Mesodermal cell (in vitro differentiated cells): ENCODE measurements at regions not wholly inside any gene's neighbourhood (a gene's known extent, or its start where the extent isn't known, plus 50 kb on each side); places are given as distances from the start of the nearest gene placed in this dataset.

Source experiments
- H3K27ac ChIP-seq: 2 replicates; pipeline ENCODE4 v1.7.0; 2013; ENCODE audit warnings: mild to moderate bottlenecking, low read depth, low read length, moderate library complexity; ENCODE audit not compliant: severe bottlenecking
- H3K36me3 ChIP-seq: 2 replicates; pipeline ENCODE4 v1.7.1; 2013; ENCODE audit warnings: mild to moderate bottlenecking, low read length, moderate library complexity; ENCODE audit not compliant: control insufficient read depth, insufficient read depth
- H3K4me1 ChIP-seq: one replicate; pipeline ENCODE4 v1.7.1; 2013; ENCODE audit warnings: mild to moderate bottlenecking, low read length; ENCODE audit not compliant: insufficient read depth, control insufficient read depth, poor library complexity, severe bottlenecking
- H3K4me3 ChIP-seq: 2 replicates; pipeline ENCODE4 v1.7.0; 2013; ENCODE audit warnings: low read length, control low read depth, mild to moderate bottlenecking; ENCODE audit not compliant: insufficient read depth, poor library complexity, severe bottlenecking; ENCODE audit errors: extremely low read depth
- H3K9me3 ChIP-seq: 2 replicates; pipeline ENCODE4 v1.7.1; 2013; ENCODE audit warnings: mild to moderate bottlenecking, low read length, moderate library complexity; ENCODE audit not compliant: control insufficient read depth
- WGBS, 2 experiments: methylation state at CpG; one replicate each; pipeline ENCODE4 v1.1.5; 2013; ENCODE audit warnings: missing lambda C conversion rate in 2 of 2; ENCODE audit not compliant: insufficient coverage in 2 of 2; 5-methylcytosine and 5-hydroxymethylcytosine counted together

- 83 to 84% methylated on average over 1 of the region's 2 CpGs for WGBS, 2 experiments
- no peaks in the 10 kb centered on the region for H3K4me1 ChIP-seq
- H3K4me3 ChIP-seq, result no peak overlapping the region
- H3K27ac ChIP-seq, result no peak overlapping the region
- no peaks in the 10 kb centered on the region for H3K36me3 ChIP-seq
- H3K9me3 ChIP-seq, result no peaks in the 10 kb centered on the region
Observed at GRCh38 chr13:62593804-62594203, 1178.2 kb upstream of the PCDH20 start.

- 50 to 60% methylated on average over 1 of the region's 2 CpGs for WGBS, 2 experiments
- Histone ChIP-seq H3K4me1 (no peaks in the 10 kb centered on the region), H3K9me3 (no peaks in the 10 kb centered on the region), H3K4me3 (no peak overlapping the region), H3K36me3 (no peaks in the 10 kb centered on the region), H3K27ac (no peak overlapping the region)
Observed at GRCh38 chr13:62583466-62583865, 1167.8 kb upstream of the PCDH20 start.

GRCh38 chr13:62578402-62578801 is 1162.8 kb upstream of the PCDH20 start:
- Histone ChIP-seq H3K4me3 (no peak overlapping the region), H3K4me1 (no peaks in the 10 kb centered on the region), H3K9me3 (no peaks in the 10 kb centered on the region), H3K27ac (no peak overlapping the region), H3K36me3 (no peaks in the 10 kb centered on the region)

- no peaks in the 10 kb centered on the region for H3K4me1 ChIP-seq
- H3K4me3 ChIP-seq, result no peak overlapping the region
- no peak overlapping the region for H3K27ac ChIP-seq
- 81 to 84% methylated on average over 3 of the region's 3 CpGs for WGBS, 2 experiments
- H3K9me3 ChIP-seq, result no peaks in the 10 kb centered on the region
- H3K36me3 ChIP-seq, result no peaks in the 10 kb centered on the region
Observed at GRCh38 chr13:62564770-62565169, 1149.1 kb upstream of the PCDH20 start.

GRCh38 chr13:62563251-62563650 is 1147.6 kb upstream of the PCDH20 start:
- Histone ChIP-seq H3K36me3 (no peaks in the 10 kb centered on the region), H3K4me1 (no peaks in the 10 kb centered on the region), H3K4me3 (no peak overlapping the region), H3K9me3 (no peaks in the 10 kb centered on the region), H3K27ac (no peak overlapping the region)
- no CpG with 5 or more reads among the region's 1 CpG for WGBS, 2 experiments

- no peaks in the 10 kb centered on the region for H3K36me3 ChIP-seq
- no peak overlapping the region for H3K27ac ChIP-seq
- no peak overlapping the region for H3K4me3 ChIP-seq
- H3K4me1 ChIP-seq, result no peaks in the 10 kb centered on the region
- no peaks in the 10 kb centered on the region for H3K9me3 ChIP-seq
- WGBS, 2 experiments, result no CpG with 5 or more reads among the region's 1 CpG
Observed at GRCh38 chr13:62556978-62557377, 1141.3 kb upstream of the PCDH20 start.

- Histone ChIP-seq H3K4me1 (peaks cover 5% of the 10 kb centered on the region), H3K27ac (peak overlapping the region; percentile 82), H3K9me3 (no peaks in the 10 kb centered on the region), H3K36me3 (no peaks in the 10 kb centered on the region), H3K4me3 (no peak overlapping the region)
- WGBS, 2 experiments, result 83 to 90% methylated on average over 2 to 3 of the region's 5 CpGs
Observed at GRCh38 chr13:62551588-62551987, 1135.9 kb upstream of the PCDH20 start.

- Histone ChIP-seq H3K36me3 (no peaks in the 10 kb centered on the region), H3K4me1 (no peaks in the 10 kb centered on the region), H3K4me3 (no peak overlapping the region), H3K27ac (no peak overlapping the region), H3K9me3 (no peaks in the 10 kb centered on the region)
- 88% methylated on average over 1 of the region's 4 CpGs; no CpG with 5 or more reads in 1 of the 2 experiments for WGBS, 2 experiments
Observed at GRCh38 chr13:62544928-62545327, 1129.3 kb upstream of the PCDH20 start.

- H3K27ac ChIP-seq, result no peak overlapping the region
- no peaks in the 10 kb centered on the region for H3K9me3 ChIP-seq
- no peaks in the 10 kb centered on the region for H3K4me1 ChIP-seq
- WGBS, 2 experiments, result no CpG with 5 or more reads among the region's 1 CpG
- no peak overlapping the region for H3K4me3 ChIP-seq
- H3K36me3 ChIP-seq, result no peaks in the 10 kb centered on the region
Observed at GRCh38 chr13:62537593-62537992, 1121.9 kb upstream of the PCDH20 start.

- WGBS, 2 experiments, result no CpG with 5 or more reads among the region's 2 CpGs
- H3K4me3 ChIP-seq, result no peak overlapping the region
- H3K4me1 ChIP-seq, result no peaks in the 10 kb centered on the region
- H3K9me3 ChIP-seq, result no peaks in the 10 kb centered on the region
- no peaks in the 10 kb centered on the region for H3K36me3 ChIP-seq
- H3K27ac ChIP-seq, result no peak overlapping the region
Observed at GRCh38 chr13:62525652-62526051, 1110.0 kb upstream of the PCDH20 start.

- Histone ChIP-seq H3K4me1 (no peaks in the 10 kb centered on the region), H3K27ac (no peak overlapping the region), H3K36me3 (no peaks in the 10 kb centered on the region), H3K4me3 (no peak overlapping the region), H3K9me3 (no peaks in the 10 kb centered on the region)
- no CpG with 5 or more reads among the region's 1 CpG for WGBS, 2 experiments
Observed at GRCh38 chr13:62524498-62524897, 1108.8 kb upstream of the PCDH20 start.

GRCh38 chr13:62524061-62524460 is 1108.4 kb upstream of the PCDH20 start:
- no peak overlapping the region for H3K27ac ChIP-seq
- no peaks in the 10 kb centered on the region for H3K4me1 ChIP-seq
- no CpG with 5 or more reads among the region's 2 CpGs for WGBS, 2 experiments
- H3K36me3 ChIP-seq, result no peaks in the 10 kb centered on the region
- H3K9me3 ChIP-seq, result no peaks in the 10 kb centered on the region
- no peak overlapping the region for H3K4me3 ChIP-seq
